ENCODE measurements at regions not wholly inside any gene's neighbourhood (a gene's known extent, or its start where the extent isn't known, plus 50 kb on each side); places are given as distances from the start of the nearest gene placed in this dataset.

GRCh38 chr14:49480979-49481498 lies 105.1 kb downstream of the RPS29 start:
- Histone ChIP-seq H3K9me3 (ENCODE audit: insufficient read depth, low read depth) (no peaks in the 10 kb centered on the region), H3K79me2 (ENCODE audit: low read depth) (no peaks in the 10 kb centered on the region), H3K4me1 (replicated peaks; ENCODE audit: insufficient read depth) (no peaks in the 10 kb centered on the region), H3K4me2 (no peak overlapping the region), H3K36me3 (ENCODE audit: low read depth) (no peaks in the 10 kb centered on the region), H3K4me3 (no peak overlapping the region), H2AFZ (no peak overlapping the region), H3K27ac (no peak overlapping the region), H4K20me1 (ENCODE audit: insufficient read depth) (no peaks in the 10 kb centered on the region), H3F3A (ENCODE audit: insufficient read depth, low read depth) (no peaks in the 10 kb centered on the region), H3K27me3 (ENCODE audit: insufficient read depth, low read depth) (no peaks in the 10 kb centered on the region), H3K9me2 (ENCODE audit: insufficient read depth) (no peaks in the 10 kb centered on the region)
- intact Hi-C loops (cut with micrococcal nuclease; ENCODE audit: unreplicated experiment): no loop called here
- ChIA-PET POLR2A (ENCODE audit: unreplicated experiment) (no interaction called here), CTCF (no interaction called here)
- no peak for DNase-seq
- TF ChIP-seq CTCF (conservative IDR thresholded peaks at IDR 0.05) (no peak), EZH2 (IDR thresholded peaks at IDR 0.05; ENCODE audit: low read depth) (no peak)
- no TSS peak for BruUV-seq (replicated peaks)

- TF ChIP-seq CTCF (conservative IDR thresholded peaks at IDR 0.05) (no peak), EZH2 (IDR thresholded peaks at IDR 0.05; ENCODE audit: low read depth) (no peak)
- Histone ChIP-seq H2AFZ (no peak overlapping the region), H3F3A (ENCODE audit: insufficient read depth, low read depth) (no peaks in the 10 kb centered on the region), H3K4me2 (no peak overlapping the region), H3K36me3 (ENCODE audit: low read depth) (no peaks in the 10 kb centered on the region), H3K79me2 (ENCODE audit: low read depth) (no peaks in the 10 kb centered on the region), H3K9me3 (ENCODE audit: insufficient read depth, low read depth) (no peaks in the 10 kb centered on the region), H3K9me2 (ENCODE audit: insufficient read depth) (no peaks in the 10 kb centered on the region), H3K27me3 (ENCODE audit: insufficient read depth, low read depth) (no peaks in the 10 kb centered on the region), H3K27ac (no peak overlapping the region), H3K4me3 (no peak overlapping the region), H3K4me1 (replicated peaks; ENCODE audit: insufficient read depth) (no peaks in the 10 kb centered on the region), H4K20me1 (ENCODE audit: insufficient read depth) (no peaks in the 10 kb centered on the region)
- no peak for DNase-seq
- intact Hi-C loops (cut with micrococcal nuclease; ENCODE audit: unreplicated experiment): no loop called here
- no TSS peak for BruUV-seq (replicated peaks)
- ChIA-PET POLR2A (ENCODE audit: unreplicated experiment) (no interaction called here), CTCF (no interaction called here)
Observed at GRCh38 chr14:49480053-49480760, 106.0 kb downstream of the RPS29 start.

- H3K79me2 ChIP-seq (ENCODE audit: low read depth): no peaks in the 10 kb centered on the region
- H3K4me1 ChIP-seq (replicated peaks; ENCODE audit: insufficient read depth): no peaks in the 10 kb centered on the region
- H3K4me2 ChIP-seq: no peak overlapping the region
- H3K9me2 ChIP-seq (ENCODE audit: insufficient read depth): no peaks in the 10 kb centered on the region
- no peaks in the 10 kb centered on the region for H3K36me3 ChIP-seq (ENCODE audit: low read depth)
- H3K4me3 ChIP-seq: no peak overlapping the region
- no TSS peak for BruUV-seq (replicated peaks)
- no peak for DNase-seq
- H3K9me3 ChIP-seq (ENCODE audit: insufficient read depth, low read depth): no peaks in the 10 kb centered on the region
- no peak overlapping the region for H2AFZ ChIP-seq
- no peaks in the 10 kb centered on the region for H4K20me1 ChIP-seq (ENCODE audit: insufficient read depth)
- no peaks in the 10 kb centered on the region for H3F3A ChIP-seq (ENCODE audit: insufficient read depth, low read depth)
- TF ChIP-seq EZH2 (IDR thresholded peaks at IDR 0.05; ENCODE audit: low read depth): no peak
- no peak for TF ChIP-seq CTCF (conservative IDR thresholded peaks at IDR 0.05)
- no peaks in the 10 kb centered on the region for H3K27me3 ChIP-seq (ENCODE audit: insufficient read depth, low read depth)
- intact Hi-C loops (cut with micrococcal nuclease; ENCODE audit: unreplicated experiment): no loop called here
- no peak overlapping the region for H3K27ac ChIP-seq
- POLR2A ChIA-PET (ENCODE audit: unreplicated experiment): no interaction called here
- CTCF ChIA-PET: no interaction called here
Observed at GRCh38 chr14:49479432-49479831, 106.7 kb downstream of the RPS29 start.

Data from PC-9 (cell line).